ENCODE measurements at regions not wholly inside any gene's neighbourhood (a gene's known extent, or its start where the extent isn't known, plus 50 kb on each side); places are given as distances from the start of the nearest gene placed in this dataset.

DNA sequence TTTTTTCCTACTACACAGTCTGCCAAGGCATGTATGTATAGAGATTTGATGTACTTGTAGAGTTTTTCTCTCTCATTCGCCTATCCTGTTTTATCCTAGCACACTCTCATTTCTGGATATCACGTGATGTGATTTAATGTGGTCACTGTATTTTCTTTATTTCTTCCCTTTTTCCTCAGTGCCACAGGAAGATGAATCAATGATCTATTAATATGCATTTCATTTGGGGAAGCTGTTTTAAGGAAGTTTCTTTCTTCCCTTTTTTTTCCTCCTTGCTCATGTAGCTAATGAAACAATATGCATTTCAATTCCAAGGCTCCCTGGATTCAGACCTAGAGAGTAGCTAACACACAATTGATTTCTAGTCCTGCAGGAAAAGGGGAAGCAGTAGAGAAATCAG is 506.3 kb upstream of the WWC1 start:
- Histone ChIP-seq H3K4me2 (ENCODE audit: insufficient read depth, low read length) (no peak overlapping the region), H3K9me3 (ENCODE audit: low read depth, low read length) (no peaks in the 10 kb centered on the region), H2AFZ (ENCODE audit: low read length) (no peak overlapping the region), H3K27ac (ENCODE audit: low read depth, low read length) (no peak overlapping the region), H4K20me1 (ENCODE audit: insufficient read depth, low read length) (no peaks in the 10 kb centered on the region), H3K4me1 (ENCODE audit: insufficient read depth, low read length) (peaks cover 11% of the 10 kb centered on the region), H3K79me2 (ENCODE audit: insufficient read depth, low read length) (no peaks in the 10 kb centered on the region), H3K36me3 (ENCODE audit: insufficient read depth, low read length) (no peaks in the 10 kb centered on the region), H3K4me3 (ENCODE audit: insufficient read depth, low read length) (no peak overlapping the region), H3K27me3 (ENCODE audit: insufficient read depth, low read length) (no peaks in the 10 kb centered on the region)
- TF ChIP-seq, protein P1, sequence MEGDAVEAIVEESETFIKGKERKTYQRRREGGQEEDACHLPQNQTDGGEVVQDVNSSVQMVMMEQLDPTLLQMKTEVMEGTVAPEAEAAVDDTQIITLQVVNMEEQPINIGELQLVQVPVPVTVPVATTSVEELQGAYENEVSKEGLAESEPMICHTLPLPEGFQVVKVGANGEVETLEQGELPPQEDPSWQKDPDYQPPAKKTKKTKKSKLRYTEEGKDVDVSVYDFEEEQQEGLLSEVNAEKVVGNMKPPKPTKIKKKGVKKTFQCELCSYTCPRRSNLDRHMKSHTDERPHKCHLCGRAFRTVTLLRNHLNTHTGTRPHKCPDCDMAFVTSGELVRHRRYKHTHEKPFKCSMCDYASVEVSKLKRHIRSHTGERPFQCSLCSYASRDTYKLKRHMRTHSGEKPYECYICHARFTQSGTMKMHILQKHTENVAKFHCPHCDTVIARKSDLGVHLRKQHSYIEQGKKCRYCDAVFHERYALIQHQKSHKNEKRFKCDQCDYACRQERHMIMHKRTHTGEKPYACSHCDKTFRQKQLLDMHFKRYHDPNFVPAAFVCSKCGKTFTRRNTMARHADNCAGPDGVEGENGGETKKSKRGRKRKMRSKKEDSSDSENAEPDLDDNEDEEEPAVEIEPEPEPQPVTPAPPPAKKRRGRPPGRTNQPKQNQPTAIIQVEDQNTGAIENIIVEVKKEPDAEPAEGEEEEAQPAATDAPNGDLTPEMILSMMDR (IDR thresholded peaks at IDR 0.05; ENCODE audit: extremely low read depth, low read depth, low read length) = no peak
- no peak for DNase-seq (ENCODE audit: insufficient read length, low spot score, missing footprints)

DNA sequence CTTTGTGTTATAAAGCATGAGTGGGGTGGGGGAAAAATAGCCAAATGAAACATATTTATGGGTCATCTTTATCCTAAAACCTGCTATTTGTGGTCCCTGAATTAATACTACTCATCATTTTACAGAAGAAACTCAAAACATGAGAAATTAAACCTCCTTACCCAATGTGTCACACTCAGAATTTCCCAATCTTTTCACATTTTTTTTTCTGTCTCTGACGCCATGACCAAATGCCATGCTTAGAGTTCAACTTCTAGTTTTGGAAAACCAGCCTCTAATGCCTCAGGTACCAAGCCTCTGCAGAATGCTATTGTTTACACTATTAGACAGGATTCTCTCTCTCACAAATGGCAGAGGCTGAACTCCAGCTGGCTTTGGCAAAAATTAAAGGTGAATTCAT is 505.5 kb upstream of the WWC1 start:
- no peaks in the 10 kb centered on the region for H3K36me3 ChIP-seq (ENCODE audit: insufficient read depth, low read length)
- no peak overlapping the region for H2AFZ ChIP-seq (ENCODE audit: low read length)
- TF ChIP-seq, protein P1 (IDR thresholded peaks at IDR 0.05; ENCODE audit: extremely low read depth, low read depth, low read length) = no peak
- no peak overlapping the region for H3K27ac ChIP-seq (ENCODE audit: low read depth, low read length)
- no peaks in the 10 kb centered on the region for H3K9me3 ChIP-seq (ENCODE audit: low read depth, low read length)
- H3K4me3 ChIP-seq (ENCODE audit: insufficient read depth, low read length) = no peak overlapping the region
- no peaks in the 10 kb centered on the region for H4K20me1 ChIP-seq (ENCODE audit: insufficient read depth, low read length)
- no peak overlapping the region for H3K4me2 ChIP-seq (ENCODE audit: insufficient read depth, low read length)
- H3K27me3 ChIP-seq (ENCODE audit: insufficient read depth, low read length) = no peaks in the 10 kb centered on the region
- no peak for DNase-seq (ENCODE audit: insufficient read length, low spot score, missing footprints)
- peaks cover 15% of the 10 kb centered on the region for H3K4me1 ChIP-seq (ENCODE audit: insufficient read depth, low read length)
- no peaks in the 10 kb centered on the region for H3K79me2 ChIP-seq (ENCODE audit: insufficient read depth, low read length)

DNA sequence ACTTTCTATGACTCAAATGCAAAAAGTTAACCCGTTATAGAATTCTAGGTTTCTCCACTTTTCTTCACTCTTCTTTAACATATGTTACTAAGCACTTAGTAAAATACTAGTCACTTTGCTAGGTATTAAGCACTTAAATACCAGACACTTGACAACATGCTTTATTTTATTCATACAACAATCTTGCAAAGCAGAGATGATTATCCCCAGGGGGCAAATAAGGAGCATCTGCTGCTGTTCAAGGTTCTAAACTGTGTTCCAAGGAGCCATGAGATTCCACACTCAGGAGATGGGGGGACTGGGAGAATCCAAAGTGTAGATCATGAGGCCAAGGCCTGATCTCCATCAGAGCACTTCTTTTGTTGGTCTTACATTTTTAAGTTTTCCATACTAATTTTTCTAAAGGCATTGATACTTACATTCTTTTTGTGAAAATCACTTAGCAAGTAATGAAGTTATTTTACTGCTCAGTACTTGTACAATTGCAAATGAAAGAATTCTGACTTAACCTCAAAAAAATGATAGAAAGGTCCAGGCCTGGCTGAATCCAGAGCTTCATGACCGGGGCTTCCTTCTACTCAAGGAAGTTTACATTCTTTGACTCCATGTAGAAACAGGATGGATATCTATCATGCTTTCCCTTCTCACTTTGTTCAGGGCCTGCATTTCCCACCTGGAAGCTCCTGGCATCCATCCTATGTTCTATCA is 504.4 kb upstream of the WWC1 start:
- H3K36me3 ChIP-seq (ENCODE audit: insufficient read depth, low read length) = no peaks in the 10 kb centered on the region
- DNase-seq (ENCODE audit: insufficient read length, low spot score, missing footprints) = no peak
- peak overlapping the region; percentile 38 for H3K27ac ChIP-seq (ENCODE audit: low read depth, low read length)
- no peaks in the 10 kb centered on the region for H3K27me3 ChIP-seq (ENCODE audit: insufficient read depth, low read length)
- no peak overlapping the region for H3K4me2 ChIP-seq (ENCODE audit: insufficient read depth, low read length)
- H2AFZ ChIP-seq (ENCODE audit: low read length) = peak overlapping the region; percentile 11
- H3K79me2 ChIP-seq (ENCODE audit: insufficient read depth, low read length) = no peaks in the 10 kb centered on the region
- H3K4me1 ChIP-seq (ENCODE audit: insufficient read depth, low read length) = peaks cover 15% of the 10 kb centered on the region
- TF ChIP-seq, protein P1 (IDR thresholded peaks at IDR 0.05; ENCODE audit: extremely low read depth, low read depth, low read length) = no peak
- no peaks in the 10 kb centered on the region for H3K9me3 ChIP-seq (ENCODE audit: low read depth, low read length)
- H4K20me1 ChIP-seq (ENCODE audit: insufficient read depth, low read length) = no peaks in the 10 kb centered on the region
- H3K4me3 ChIP-seq (ENCODE audit: insufficient read depth, low read length) = no peak overlapping the region

DNA sequence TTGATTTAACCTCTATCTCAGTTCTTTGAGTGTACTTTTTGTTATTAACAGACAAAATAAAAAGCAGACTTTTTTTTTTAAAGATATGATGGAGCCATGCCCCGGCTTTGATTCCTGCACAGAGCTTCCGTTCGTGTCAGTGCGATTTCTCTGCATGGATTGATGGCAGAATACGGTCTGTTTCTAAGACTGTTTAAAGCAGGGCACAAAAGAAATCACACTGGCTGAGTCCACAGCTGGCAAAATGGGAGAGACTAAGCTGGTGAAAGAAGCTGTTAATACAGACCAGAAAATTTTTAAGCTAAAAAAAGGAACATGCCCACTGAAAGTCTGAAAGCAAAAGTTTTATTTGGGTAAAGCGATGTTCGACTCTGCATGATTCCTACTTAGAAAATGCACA is 501.4 kb upstream of the WWC1 start:
- TF ChIP-seq, protein P1 (IDR thresholded peaks at IDR 0.05; ENCODE audit: extremely low read depth, low read depth, low read length) = no peak
- no peaks in the 10 kb centered on the region for H3K9me3 ChIP-seq (ENCODE audit: low read depth, low read length)
- peak overlapping the region; percentile 78 for H3K4me2 ChIP-seq (ENCODE audit: insufficient read depth, low read length)
- H3K27ac ChIP-seq (ENCODE audit: low read depth, low read length) = peak overlapping the region; percentile 88
- H3K4me1 ChIP-seq (ENCODE audit: insufficient read depth, low read length) = peaks cover 15% of the 10 kb centered on the region
- no peaks in the 10 kb centered on the region for H3K27me3 ChIP-seq (ENCODE audit: insufficient read depth, low read length)
- no peaks in the 10 kb centered on the region for H3K79me2 ChIP-seq (ENCODE audit: insufficient read depth, low read length)
- H3K36me3 ChIP-seq (ENCODE audit: insufficient read depth, low read length) = no peaks in the 10 kb centered on the region
- no peak for DNase-seq (ENCODE audit: insufficient read length, low spot score, missing footprints)
- H2AFZ ChIP-seq (ENCODE audit: low read length) = peak overlapping the region; percentile 10
- H4K20me1 ChIP-seq (ENCODE audit: insufficient read depth, low read length) = no peaks in the 10 kb centered on the region
- H3K4me3 ChIP-seq (ENCODE audit: insufficient read depth, low read length) = peak overlapping the region; percentile 54
